Jurkat, Clone E6-1 (cell line): ENCODE measurements at regions not wholly inside any gene's neighbourhood (a gene's known extent, or its start where the extent isn't known, plus 50 kb on each side); places are given as distances from the start of the nearest gene placed in this dataset.
A peak's percentile ranks its signal among the peaks of the same experiment; 100 is the strongest.

Experiments
- DNase-seq: peaks from one replicate; pipeline ENCODE4 v3.0.0-alpha.2; 2011; ENCODE audit warnings: low read depth, low spot score
- H3K4me3 ChIP-seq: 2 replicates; pipeline ENCODE4 v1.5.1; 2011; ENCODE audit warnings: mild to moderate bottlenecking, low read length, control low read depth, moderate library complexity

DNA sequence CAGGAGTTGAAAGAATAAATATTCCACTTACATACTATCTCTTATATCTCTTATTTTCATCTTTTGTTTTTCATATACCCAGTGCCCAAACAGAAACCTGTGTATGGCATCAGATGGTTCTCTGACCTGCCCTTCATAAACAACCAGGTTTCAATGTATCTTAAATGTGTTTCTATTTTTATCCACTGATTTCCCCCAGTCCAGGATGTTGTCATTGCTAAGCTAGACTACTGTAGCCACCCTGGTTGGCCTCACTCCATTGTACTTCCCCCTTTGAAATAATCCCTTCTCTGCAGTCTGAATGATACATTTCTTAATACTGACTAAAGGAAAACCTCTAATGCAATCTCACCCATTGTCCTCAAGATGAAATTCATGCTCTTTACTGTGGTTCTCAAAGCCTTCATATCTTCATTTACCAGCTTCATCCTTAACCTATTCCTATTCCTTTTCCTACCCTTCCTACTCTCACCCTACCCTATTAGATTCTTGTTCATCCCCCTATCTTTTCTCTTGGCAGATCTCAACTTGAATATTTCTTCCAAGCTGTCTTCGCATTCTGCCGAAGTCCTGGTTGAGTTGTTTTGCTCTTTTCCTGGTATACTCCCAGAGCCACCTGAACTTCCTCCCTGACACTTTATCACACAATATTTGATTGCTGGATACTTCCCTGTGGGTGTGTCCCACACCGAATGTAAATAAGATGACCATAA lies 312.4 kb downstream of the FOXG1 start:
- no peak overlapping the region for H3K4me3 ChIP-seq
- no peak for DNase-seq

DNA sequence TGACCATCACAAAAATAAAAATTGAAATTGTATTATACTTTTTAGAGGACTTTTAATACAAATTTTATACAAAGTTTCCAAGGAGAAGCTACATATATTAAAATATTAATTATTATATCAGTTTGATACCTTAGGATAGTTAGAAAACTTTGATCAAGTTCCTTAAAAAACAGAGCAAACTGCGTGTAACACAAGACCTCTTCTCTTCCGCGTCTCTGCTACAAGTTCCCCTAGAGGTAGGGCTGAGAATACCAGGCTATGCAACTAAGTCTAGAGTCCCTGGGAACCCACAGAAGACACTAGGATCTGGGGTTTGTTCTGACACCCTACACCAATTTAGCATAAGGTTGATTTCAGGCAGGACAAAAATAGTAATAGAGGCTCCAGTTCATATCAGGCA lies 319.0 kb downstream of the FOXG1 start:
- no peak overlapping the region for H3K4me3 ChIP-seq
- peak; percentile 14 for DNase-seq

DNA sequence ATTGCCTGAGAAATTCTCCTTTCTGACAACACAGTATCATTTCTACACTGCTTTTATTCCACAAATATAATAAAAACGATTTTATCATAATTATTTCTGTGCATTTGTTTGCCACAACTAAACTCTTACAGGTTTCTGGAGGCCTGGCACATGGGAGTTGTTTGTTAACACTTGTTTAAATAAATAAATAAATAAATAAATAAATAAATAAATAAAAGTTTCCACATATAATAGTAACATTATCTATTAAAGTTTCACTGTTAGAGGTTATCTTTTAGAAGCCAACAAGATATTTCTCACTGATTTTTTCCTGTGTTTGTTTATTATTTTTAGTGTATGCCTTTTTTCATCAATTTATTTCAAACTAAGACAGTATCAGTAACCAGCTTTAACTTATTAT lies 323.3 kb downstream of the FOXG1 start:
- no peak overlapping the region for H3K4me3 ChIP-seq
- DNase-seq: no peak

DNA sequence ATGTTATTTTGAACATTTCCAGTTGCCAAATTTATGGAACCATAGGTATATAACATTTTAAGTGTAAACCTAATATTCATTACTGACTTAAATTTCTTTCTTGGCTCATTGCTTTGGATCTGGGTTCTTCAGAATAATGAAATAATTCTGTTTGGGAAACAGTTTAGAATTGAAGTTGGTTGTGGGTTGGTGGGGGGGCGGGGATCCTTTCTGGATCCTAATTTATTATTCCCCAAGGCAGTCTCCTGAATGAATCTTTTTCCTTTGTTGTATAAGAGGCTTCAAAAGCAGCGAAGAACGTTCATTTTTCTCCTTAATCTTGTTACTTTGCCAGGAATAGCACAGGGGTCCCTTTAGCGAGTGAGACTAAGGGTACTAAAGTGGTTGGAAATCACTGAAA lies 325.5 kb downstream of the FOXG1 start:
- no peak for DNase-seq
- H3K4me3 ChIP-seq: no peak overlapping the region

DNA sequence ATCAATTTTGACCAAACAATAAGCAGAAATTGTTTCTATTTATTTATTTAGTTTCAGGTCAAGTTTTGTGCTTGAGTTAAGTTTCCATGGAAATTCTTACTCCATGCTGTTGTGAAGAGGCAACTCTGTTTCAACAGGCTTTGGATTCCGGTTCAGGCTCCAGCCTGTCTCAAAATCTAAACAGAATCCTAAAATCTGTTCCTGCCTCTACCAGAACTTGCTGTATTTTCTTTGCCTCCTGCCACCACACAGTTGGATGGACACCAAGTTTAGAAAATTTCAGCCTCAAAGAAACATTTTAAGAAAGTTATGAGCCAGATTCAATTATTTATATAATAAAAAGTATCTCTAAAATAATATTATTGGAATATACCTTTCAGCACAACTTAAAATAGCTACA lies 330.9 kb downstream of the FOXG1 start:
- no peak for DNase-seq
- H3K4me3 ChIP-seq: no peak overlapping the region

DNA sequence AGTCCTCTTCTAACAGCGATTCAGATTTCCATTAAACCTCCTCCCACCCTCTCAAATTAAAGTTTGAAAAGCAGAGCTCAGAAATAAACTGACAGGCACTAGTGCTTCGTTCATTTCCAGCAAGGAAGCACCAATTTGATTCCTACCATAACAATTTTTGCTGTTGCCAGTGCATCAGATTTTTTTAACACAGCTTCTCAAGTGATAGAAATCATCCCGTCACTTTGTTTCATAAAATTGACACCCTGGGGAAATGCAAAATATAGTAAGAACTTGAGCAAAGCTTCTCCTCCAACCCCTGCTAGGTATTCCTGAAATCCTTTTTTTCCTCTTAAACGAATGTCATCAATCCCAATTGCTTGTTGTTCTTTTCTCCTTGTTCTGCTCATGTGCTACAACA lies 332.1 kb downstream of the FOXG1 start:
- H3K4me3 ChIP-seq: no peak overlapping the region
- DNase-seq: no peak

DNA sequence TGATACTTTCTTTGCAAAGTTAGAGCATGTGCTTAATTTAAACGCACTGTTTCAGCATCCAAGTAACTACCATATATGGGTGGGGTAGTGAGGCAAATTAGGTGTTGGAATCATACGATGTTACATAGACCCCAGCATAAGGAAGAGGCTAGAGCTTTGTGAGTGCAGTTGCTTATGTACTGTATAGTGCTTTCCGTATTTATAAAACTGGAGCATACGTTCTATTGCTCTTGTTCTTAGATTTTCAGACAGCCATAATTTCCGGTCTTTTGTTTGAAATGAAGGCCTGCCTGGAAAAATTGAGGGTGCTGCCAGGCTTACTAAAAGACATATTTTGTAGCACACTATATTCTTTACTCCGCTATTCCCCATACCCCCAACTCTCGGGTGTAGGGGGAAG lies 335.7 kb downstream of the FOXG1 start:
- no peak for DNase-seq
- no peak overlapping the region for H3K4me3 ChIP-seq

DNA sequence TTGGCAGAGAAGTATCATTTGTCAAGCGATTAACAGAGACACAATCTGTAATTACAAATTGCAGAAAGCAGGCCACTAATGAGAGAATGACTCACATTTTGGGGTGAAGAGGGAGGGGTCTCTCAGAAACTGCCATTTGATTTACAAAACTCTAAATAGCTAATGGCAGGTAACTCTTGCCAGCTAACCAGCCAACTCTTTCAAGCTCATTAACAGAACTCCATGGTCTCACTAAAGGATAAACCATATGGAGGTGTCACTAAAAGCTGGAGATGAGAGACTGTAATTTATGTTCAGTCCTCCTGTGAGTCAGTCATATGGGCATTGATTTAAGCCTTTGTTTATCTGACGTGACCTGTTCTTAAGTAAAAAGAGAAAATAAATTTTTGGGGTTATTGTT lies 336.4 kb downstream of the FOXG1 start:
- DNase-seq: no peak
- H3K4me3 ChIP-seq: no peak overlapping the region

DNA sequence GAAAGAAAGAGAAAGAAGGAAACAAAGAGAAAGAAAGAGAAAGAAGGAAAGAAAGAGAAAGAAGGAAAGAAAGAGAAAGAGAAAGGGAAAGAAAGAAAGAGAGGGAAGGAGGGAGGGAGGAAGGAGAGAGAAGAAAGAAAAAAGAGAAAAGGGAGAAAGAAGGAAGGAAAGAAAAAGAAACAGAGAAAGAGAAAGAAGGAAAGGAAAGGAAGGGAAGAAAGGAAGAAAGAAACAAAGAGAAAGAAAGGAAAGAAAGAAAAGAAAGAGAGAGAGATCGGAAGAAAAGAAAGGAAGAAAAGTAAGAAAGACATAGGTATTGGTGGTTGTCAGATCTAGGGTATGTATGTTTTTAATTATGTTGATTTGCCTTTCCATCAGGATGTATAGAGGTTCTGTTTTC lies 342.3 kb downstream of the FOXG1 start:
- H3K4me3 ChIP-seq: no peak overlapping the region
- no peak for DNase-seq

DNA sequence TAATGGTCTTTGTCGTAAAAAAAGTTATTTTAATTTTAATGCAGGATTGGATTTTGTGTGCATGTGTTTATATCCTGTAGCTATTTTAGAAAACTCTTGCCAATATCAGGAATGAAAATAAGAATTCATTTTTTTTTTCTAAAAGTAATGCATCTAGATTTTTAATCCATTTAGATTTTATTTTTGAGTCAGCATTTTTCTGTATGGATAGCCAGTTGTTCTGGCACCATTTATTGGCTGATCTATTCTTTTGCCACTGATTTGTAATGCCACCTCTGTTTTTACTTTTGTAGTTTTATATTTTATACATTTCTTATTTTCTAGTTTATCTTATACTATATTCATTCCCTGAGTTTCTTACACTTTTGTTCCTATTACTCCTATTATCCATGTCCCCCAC lies 343.0 kb downstream of the FOXG1 start:
- H3K4me3 ChIP-seq: no peak overlapping the region
- no peak for DNase-seq

DNA sequence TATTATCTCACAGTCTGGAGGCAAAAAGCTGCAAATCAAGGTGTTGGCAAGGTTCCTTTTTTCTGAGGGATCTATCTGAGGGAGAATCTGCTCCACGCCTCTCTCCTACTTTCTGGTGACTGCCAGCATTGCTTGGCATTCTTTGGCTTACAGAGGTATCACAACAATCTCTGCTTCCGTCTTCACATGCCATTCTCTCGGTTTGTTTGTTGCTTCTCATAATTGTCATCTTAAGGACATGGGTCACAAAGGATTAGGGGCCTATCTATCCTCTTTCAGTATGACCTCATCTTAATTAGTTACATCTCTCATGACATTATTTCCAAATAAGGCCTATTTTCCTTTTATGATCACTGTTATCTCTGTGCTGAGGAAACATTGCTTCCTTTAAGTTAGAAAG lies 345.0 kb downstream of the FOXG1 start:
- DNase-seq: no peak
- no peak overlapping the region for H3K4me3 ChIP-seq

DNA sequence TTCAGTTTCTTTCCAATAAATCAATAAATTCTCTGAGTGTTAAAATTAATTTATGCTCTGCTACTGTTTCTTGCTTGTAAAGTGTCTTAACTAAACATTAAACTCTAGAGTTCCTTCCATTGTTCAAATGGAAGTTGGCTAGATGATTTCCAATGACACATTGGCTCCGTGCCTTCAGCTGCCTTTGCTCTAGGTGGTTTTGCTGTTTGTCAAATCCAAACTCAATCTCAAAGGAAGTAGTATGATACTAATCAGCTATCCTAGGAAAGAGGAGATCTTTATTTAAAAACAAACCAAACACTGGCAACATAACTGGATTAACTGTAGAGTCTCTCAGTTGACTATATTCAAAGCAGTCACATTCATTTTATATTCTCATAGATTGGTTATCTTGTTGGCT lies 356.4 kb downstream of the FOXG1 start:
- DNase-seq: no peak
- no peak overlapping the region for H3K4me3 ChIP-seq

DNA sequence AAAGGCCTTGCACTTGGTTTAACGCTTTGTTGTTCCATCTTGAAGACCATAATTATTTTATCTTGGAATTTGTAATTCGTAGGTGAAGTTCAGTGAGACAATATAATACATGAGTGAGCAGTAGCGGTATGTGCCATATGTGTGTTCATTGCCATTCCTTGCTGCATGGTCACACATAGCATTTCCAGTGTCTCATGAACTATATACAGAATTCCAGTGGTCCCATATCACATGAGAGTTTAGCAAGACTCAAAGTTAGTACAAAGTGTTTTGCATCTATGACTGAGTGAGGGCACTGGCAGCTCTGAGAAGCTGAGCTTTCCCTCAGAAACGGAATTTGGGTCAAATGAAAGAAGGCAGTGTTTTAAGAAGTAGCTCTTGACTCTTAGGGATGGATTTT lies 359.8 kb downstream of the FOXG1 start:
- no peak for DNase-seq
- no peak overlapping the region for H3K4me3 ChIP-seq

DNA sequence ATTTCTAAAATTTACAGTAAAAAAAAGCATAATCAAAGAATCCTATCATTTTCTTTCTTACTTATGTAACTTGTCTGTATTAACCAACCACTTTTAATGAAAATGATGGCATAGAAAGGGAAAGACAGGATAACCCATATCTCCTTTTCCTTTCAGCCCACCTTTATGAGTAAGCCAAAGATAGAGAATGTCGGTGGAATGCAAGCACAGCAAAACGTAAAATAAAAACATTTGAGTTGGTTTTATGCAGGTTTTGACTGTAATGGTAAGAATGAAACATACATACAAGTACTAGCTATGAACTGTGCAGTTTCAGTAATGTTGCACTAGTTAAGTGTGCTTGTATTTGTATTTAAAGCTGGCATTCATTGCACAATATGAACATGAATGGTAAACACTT lies 360.3 kb downstream of the FOXG1 start:
- no peak for DNase-seq

DNA sequence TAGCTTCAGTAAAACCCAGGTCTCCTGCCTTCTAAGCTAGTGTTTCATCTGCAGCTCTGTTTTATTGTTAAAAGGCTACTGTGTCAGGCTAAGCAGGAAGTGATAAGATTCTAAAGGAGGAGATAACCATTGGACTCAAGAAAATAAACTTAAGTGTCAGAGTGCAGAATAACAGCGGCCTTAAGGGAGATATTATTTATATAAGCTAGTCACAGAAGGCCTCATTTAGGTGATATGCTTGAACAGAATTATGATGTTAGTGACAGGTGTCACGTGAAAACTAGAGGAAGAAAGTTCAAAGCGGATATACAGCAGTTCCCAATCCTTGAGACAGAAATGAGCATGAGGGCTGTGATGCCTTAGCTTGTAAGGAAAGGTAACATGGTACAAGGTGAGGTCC lies 373.4 kb downstream of the FOXG1 start:
- H3K4me3 ChIP-seq: no peak overlapping the region
- DNase-seq: no peak

More for the DNA sequence above, 360.3 kb downstream of the FOXG1 start:
- H3K4me3 ChIP-seq: no peak overlapping the region

DNA sequence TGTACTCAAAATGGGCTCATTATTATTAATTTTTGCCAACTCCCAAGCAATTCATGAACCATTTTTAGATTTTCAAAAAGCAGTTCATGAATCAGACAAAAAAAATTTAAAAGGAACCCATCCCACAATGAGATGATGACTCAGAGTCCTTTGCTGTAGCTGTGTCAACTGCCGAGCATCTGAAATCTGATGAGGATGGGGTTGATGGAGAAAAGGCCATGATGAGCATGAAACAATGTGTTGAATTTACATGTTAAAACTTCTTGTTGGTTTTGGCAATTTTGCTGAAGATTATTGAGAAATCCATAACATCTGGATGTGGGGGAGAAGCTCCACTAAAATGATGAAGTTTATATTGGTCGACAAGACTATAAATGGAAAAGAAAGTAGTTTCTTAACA lies 378.0 kb downstream of the FOXG1 start:
- no peak for DNase-seq
- no peak overlapping the region for H3K4me3 ChIP-seq

DNA sequence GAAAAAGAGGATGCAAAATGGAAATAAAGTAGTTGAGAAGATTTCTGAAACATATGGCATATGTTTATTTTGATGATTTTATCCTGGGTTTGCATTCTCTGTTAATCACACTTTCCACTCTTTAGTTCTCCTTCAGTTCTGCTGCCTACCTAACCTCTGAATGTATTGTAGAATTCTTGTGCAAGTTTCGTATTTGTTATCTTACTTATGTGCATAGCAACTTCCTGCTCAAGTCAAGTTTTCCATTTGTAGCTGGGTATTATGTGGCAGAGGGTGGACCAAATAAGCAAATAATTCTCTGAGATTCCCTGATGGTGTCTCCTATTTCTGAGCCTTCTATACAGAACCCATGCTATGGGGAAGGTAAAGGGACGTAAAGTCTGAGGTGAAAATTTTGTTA lies 381.6 kb downstream of the FOXG1 start:
- H3K4me3 ChIP-seq: no peak overlapping the region
- no peak for DNase-seq

DNA sequence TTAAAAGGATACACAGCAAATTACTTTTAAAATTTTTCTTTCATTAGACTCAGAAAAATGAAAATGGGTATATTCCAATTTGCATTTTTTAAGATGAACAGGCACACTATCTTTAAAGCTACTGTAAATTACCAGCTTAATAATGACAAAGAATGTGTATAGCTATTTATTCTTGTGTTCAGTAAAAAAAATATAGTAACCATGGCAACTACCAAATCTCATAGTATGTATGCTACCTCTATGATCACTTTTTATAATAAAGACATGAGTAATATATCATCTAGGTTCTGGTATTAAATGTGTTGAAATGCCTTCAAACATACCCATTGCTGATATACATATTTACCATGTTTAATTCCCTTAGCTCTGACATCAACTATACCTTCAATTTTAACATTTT lies 383.2 kb downstream of the FOXG1 start:
- H3K4me3 ChIP-seq: no peak overlapping the region

DNA sequence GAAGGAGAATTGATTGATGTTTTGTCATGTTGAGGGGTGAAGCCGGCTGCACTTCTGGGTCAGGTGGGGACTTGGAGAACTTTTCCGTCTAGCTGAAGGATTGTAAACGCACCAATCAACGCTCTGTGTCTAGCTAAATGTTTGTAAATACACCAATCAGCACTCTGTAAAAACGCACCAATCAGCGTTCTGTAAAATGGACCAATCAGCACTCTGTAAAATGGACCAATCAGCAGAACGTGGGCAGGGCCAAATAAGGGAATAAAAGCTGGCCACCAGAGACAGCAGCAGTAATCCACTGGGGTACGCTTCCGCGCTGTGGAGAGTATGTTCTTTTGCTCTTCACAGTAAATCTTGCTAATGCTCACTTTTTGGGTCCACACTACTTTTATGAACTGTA lies 384.1 kb downstream of the FOXG1 start:
- no peak for DNase-seq
- H3K4me3 ChIP-seq: no peak overlapping the region

More for the DNA sequence above, 383.2 kb downstream of the FOXG1 start:
- no peak for DNase-seq

DNA sequence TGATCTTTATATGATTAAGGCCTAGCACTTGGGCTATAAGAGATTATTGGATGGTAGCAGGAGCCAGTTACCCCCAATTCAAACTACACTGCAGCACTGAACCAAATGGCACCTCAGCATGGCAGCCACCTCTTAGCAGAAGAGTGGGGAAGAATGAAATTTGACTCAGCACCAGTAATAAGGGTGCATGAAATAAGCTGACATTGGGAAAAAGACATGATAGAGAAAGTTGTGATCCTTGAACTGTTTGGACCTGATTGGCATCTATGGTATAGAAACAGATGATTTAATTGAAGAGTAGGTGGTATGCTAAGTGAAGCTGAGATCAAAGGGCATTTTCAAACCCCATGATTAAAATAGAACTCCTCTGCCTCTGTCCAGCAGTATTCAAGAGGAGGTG lies 389.5 kb downstream of the FOXG1 start:
- no peak for DNase-seq
- H3K4me3 ChIP-seq: no peak overlapping the region

DNA sequence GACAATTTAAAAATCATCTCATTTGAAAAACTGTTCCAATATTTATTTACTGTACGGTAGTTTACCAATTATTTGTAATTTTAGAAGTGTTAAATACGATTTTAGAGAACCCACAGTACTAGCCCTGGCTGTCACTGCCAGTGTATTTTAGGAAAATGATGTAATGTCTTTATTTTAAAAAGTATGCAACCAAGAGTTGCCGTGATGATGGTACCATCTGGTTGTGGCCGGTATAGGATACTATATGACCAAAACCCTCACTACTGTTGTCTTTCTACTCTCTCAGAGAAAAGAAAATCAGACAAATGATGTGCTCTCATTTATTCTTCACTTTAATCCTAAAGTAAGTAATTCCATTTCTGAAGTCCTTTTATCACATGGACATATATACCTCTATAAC lies 395.0 kb downstream of the FOXG1 start:
- no peak overlapping the region for H3K4me3 ChIP-seq
- no peak for DNase-seq

DNA sequence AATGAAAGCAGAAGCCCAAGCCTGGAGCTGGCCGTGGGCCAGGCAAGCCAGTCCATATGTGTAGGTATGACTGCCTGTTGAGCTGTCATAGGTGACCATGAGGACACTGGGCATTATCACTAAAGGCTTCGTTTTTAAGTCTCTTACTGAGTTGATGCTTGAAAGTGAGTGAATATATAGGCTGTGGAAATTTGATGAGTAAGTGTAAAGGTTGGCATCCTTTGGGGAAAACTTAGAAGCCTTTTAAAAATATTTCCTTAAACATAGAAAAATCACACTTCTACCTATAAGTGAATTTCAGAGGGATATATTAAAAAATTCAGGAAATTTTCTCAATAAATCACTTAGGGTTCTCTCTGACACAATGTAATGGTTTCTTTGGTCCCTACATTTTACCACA lies 396.5 kb downstream of the FOXG1 start:
- no peak overlapping the region for H3K4me3 ChIP-seq
- DNase-seq: no peak
